COLO668 (cell line): ENCODE measurements at regions not wholly inside any gene's neighbourhood (a gene's known extent, or its start where the extent isn't known, plus 50 kb on each side); places are given as distances from the start of the nearest gene placed in this dataset.

ENCODE experiments used
- DNase-seq: peaks from one replicate; lab custom pipeline; 2025; ENCODE audit not compliant: unreplicated experiment; lab: John Stamatoyannopoulos, UW

GRCh38 chr3:162103808-162104207 is 607.2 kb downstream of the OTOL1 start:
- DNase-seq, result no peak

- no peak for DNase-seq
Measured at GRCh38 chr3:162111861-162112260, 615.3 kb downstream of the OTOL1 start.

GRCh38 chr3:162112719-162113118 is 616.1 kb downstream of the OTOL1 start:
- no peak for DNase-seq

GRCh38 chr3:162117961-162118360 is 621.4 kb downstream of the OTOL1 start:
- DNase-seq, result no peak

GRCh38 chr3:162119651-162120050 is 623.0 kb downstream of the OTOL1 start:
- DNase-seq, result no peak

GRCh38 chr3:162122405-162122804 is 625.8 kb downstream of the OTOL1 start:
- no peak for DNase-seq

- DNase-seq, result no peak
Measured at GRCh38 chr3:162125790-162126189, 629.2 kb downstream of the OTOL1 start.

- DNase-seq, result no peak
Measured at GRCh38 chr3:162130582-162130981, 634.0 kb downstream of the OTOL1 start.

GRCh38 chr3:162132981-162133380 is 636.4 kb downstream of the OTOL1 start:
- DNase-seq, result no peak

- no peak for DNase-seq
Measured at GRCh38 chr3:162134571-162134970, 638.0 kb downstream of the OTOL1 start.

GRCh38 chr3:162136136-162136535 is 639.5 kb downstream of the OTOL1 start:
- no peak for DNase-seq

GRCh38 chr3:162138509-162138908 is 641.9 kb downstream of the OTOL1 start:
- no peak for DNase-seq

GRCh38 chr3:162139841-162140240 is 643.2 kb downstream of the OTOL1 start:
- DNase-seq, result no peak

- DNase-seq, result no peak
Measured at GRCh38 chr3:162141272-162141791, 644.7 kb downstream of the OTOL1 start.

- DNase-seq, result no peak
Measured at GRCh38 chr3:162142511-162142910, 645.9 kb downstream of the OTOL1 start.

GRCh38 chr3:162143180-162143579 is 646.6 kb downstream of the OTOL1 start:
- DNase-seq, result no peak

GRCh38 chr3:162147996-162148395 is 651.4 kb downstream of the OTOL1 start:
- DNase-seq, result no peak

- DNase-seq, result no peak
Measured at GRCh38 chr3:162150790-162151189, 654.2 kb downstream of the OTOL1 start.

- no peak for DNase-seq
Measured at GRCh38 chr3:162152636-162153035, 656.0 kb downstream of the OTOL1 start.

- DNase-seq, result no peak
Measured at GRCh38 chr3:162161595-162161994, 665.0 kb downstream of the OTOL1 start.

GRCh38 chr3:162165346-162165745 is 668.7 kb downstream of the OTOL1 start:
- no peak for DNase-seq

GRCh38 chr3:162166543-162166942 is 669.9 kb downstream of the OTOL1 start:
- DNase-seq, result no peak

- DNase-seq, result no peak
Measured at GRCh38 chr3:162168715-162169114, 672.1 kb downstream of the OTOL1 start.

GRCh38 chr3:162170581-162170980 is 674.0 kb downstream of the OTOL1 start:
- no peak for DNase-seq
